Lower lobe of right lung (tissue), 2 donors: ENCODE measurements at regions not wholly inside any gene's neighbourhood (a gene's known extent, or its start where the extent isn't known, plus 50 kb on each side); places are given as distances from the start of the nearest gene placed in this dataset.

Source experiments
- ATAC-seq, 2 donors: fragments of 200-7000 bp; cut with Tn5 transposase; one replicate each; pipeline ENCODE4 v1.9.1; 2020 to 2022; ENCODE audit warnings: mild to moderate bottlenecking in 2 of 2, moderate library complexity in 2 of 2
- DNase-seq: peaks from one replicate; pipeline ENCODE4 v3.0.0-alpha.2; 2020
- H3K27ac ChIP-seq: fragments of 200-600 bp; one replicate; pipeline ENCODE4 v1.8.0; 2022
- H3K27me3 ChIP-seq: fragments of 200-600 bp; one replicate; pipeline ENCODE4 v1.8.0; 2022; ENCODE audit warnings: low read depth
- H3K36me3 ChIP-seq: fragments of 200-600 bp; one replicate; pipeline ENCODE4 v1.8.0; 2022; ENCODE audit warnings: mild to moderate bottlenecking
- H3K4me1 ChIP-seq: fragments of 200-600 bp; one replicate; pipeline ENCODE4 v1.8.0; 2022
- H3K4me3 ChIP-seq: fragments of 200-600 bp; one replicate; pipeline ENCODE4 v1.8.0; 2022; ENCODE audit warnings: mild to moderate bottlenecking
- H3K9me3 ChIP-seq: fragments of 200-600 bp; one replicate; pipeline ENCODE4 v1.8.0; 2022
- CTCF ChIP-seq: fragments of 200-600 bp; IDR thresholded peaks from one replicate; pipeline ENCODE4 v1.8.0; 2022; ENCODE audit warnings: antibody characterized with exemption, mild to moderate bottlenecking
- intact Hi-C: fragments of 100-400 bp; cut with DNase I; formaldehyde crosslinking; loops from one replicate; pipeline ENCODE4 v1.11.0; 2022
- donor health status: DM: no; HTN: yes; CAD: no; lungs with severe emphysema.

GRCh38 chr1:192098001-192098400 is 60.3 kb upstream of the RGS18 start:
- intact Hi-C loops: no loop called here
- ATAC-seq (no peak), DNase-seq (no peak)
- no peaks in the 10 kb centered on the region for H3K27me3 ChIP-seq
- TF ChIP-seq CTCF: no peak
- no peaks in the 10 kb centered on the region for H3K9me3 ChIP-seq
- no peak overlapping the region for H3K4me3 ChIP-seq
- no peak overlapping the region for H3K27ac ChIP-seq
- H3K4me1 ChIP-seq: no peaks in the 10 kb centered on the region
- H3K36me3 ChIP-seq: no peaks in the 10 kb centered on the region

- DNase-seq (no peak), ATAC-seq (no peak)
- H3K4me1 ChIP-seq: no peaks in the 10 kb centered on the region
- no peaks in the 10 kb centered on the region for H3K27me3 ChIP-seq
- H3K27ac ChIP-seq: no peak overlapping the region
- intact Hi-C loops: no loop called here
- TF ChIP-seq CTCF: no peak
- no peak overlapping the region for H3K4me3 ChIP-seq
- no peaks in the 10 kb centered on the region for H3K9me3 ChIP-seq
- H3K36me3 ChIP-seq: no peaks in the 10 kb centered on the region
Measured at GRCh38 chr1:192099328-192099727, 58.9 kb upstream of the RGS18 start.

DNA sequence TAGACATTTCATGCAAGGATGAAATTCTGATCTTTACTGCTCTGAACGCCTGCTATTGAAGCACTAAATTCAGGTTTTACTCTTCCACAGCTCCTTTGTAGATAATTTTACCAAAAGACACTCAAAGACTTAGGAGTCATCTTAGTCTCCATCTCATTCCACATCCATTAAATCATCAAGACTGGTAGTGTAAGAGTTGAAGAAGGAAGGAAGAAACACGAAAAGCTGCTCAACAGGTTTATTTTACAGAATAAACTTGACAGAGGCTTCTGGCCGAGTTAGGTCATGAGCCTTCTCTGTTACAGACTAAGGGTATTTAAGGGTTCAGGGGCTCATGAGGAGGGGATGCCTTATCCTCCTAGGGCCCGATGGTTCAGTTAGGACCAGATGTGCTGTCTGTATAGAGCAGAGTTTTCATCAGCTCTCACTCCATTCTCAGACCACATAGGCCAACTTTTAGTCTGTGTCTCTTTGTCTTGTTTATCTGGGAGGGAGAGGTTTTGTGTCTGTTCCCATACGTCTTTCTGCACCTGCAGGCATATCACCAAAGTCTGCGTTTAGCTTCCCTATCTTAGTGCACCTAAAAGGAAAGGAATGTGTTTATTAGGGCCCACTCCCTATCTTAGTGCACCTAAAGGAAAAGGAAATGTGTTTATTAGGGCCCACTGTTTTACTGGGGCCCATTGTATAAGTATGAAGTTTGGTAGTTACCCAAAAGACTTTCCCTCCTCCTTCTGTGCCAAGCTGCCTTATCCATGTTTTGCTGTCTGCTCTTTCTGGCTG is 57.4 kb upstream of the RGS18 start:
- H3K4me1 ChIP-seq: no peaks in the 10 kb centered on the region
- H3K27ac ChIP-seq: no peak overlapping the region
- no peaks in the 10 kb centered on the region for H3K9me3 ChIP-seq
- intact Hi-C loops: no loop called here
- no peaks in the 10 kb centered on the region for H3K36me3 ChIP-seq
- TF ChIP-seq CTCF: no peak
- H3K27me3 ChIP-seq: no peaks in the 10 kb centered on the region
- H3K4me3 ChIP-seq: no peak overlapping the region
- no peak for ATAC-seq
- DNase-seq: no peak

DNA sequence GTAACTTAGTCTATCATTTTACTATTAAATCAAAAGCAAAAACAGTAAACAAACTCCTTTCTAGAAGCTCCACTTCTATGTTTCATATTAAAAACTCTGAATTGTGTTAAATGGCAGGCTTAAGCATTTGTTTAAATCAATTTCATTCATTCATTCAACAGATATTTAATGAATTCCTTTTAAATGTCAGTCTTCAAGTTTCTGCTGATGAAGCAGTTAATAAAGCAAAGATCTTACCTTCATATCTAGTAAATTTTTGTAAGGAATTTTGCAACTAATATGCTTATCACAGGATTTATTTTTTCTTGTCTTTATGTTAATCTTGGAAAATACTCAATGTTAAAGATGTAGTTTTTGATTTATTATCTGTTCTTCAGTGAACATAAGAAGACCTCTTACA is 54.1 kb upstream of the RGS18 start:
- H3K27me3 ChIP-seq: no peaks in the 10 kb centered on the region
- no peaks in the 10 kb centered on the region for H3K36me3 ChIP-seq
- intact Hi-C loops: no loop called here
- no peaks in the 10 kb centered on the region for H3K4me1 ChIP-seq
- H3K27ac ChIP-seq: no peak overlapping the region
- DNase-seq (no peak), ATAC-seq (no peak)
- no peak overlapping the region for H3K4me3 ChIP-seq
- no peak for TF ChIP-seq CTCF
- H3K9me3 ChIP-seq: no peaks in the 10 kb centered on the region

DNA sequence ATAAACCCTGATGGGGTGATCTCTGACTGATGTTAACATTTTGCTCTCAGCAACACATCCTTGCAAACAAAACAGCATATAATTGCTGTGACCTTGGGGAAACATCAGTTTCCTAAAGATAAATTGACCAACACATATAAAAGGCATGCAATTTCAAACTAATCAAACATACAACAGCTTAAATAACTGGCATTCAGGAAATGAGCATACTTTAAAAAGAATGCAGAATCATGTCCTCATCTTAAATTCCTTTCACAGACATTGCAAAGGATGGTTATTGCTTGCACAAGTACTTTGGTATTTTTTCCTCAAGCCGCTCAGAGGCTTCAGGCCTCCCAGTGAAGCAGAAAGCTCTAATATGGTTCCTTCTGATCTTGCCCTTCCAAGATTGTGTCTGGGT is 53.4 kb upstream of the RGS18 start:
- Histone ChIP-seq H3K27me3 (no peaks in the 10 kb centered on the region), H3K4me1 (no peaks in the 10 kb centered on the region), H3K4me3 (no peak overlapping the region), H3K9me3 (no peaks in the 10 kb centered on the region), H3K27ac (no peak overlapping the region), H3K36me3 (no peaks in the 10 kb centered on the region)
- no peak for TF ChIP-seq CTCF
- DNase-seq (no peak), ATAC-seq (no peak)
- intact Hi-C loops: no loop called here
